ENCODE measurements at regions not wholly inside any gene's neighbourhood (a gene's known extent, or its start where the extent isn't known, plus 50 kb on each side); places are given as distances from the start of the nearest gene placed in this dataset.

DNA sequence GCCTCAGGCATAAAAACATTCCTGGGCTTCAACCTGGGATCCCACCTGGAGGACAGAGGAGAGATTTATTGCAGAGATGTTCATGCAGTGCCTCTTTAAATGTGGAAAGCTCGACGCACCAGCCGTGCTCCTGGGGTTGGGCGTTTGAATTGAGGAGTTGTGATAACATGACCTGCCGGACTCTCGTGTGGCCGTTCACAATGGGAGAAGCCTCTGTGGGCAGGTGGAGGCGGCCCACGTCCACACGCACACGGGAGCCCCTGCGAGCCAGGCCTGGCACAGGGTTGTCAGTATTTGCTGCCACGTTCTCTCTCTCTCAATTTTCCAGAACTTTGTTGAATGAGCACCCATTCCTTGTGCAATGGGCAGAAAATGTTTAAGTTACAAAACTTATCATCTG is 58.3 kb upstream of the PPARA start:
- ATAC-seq (no peak), DNase-seq (no peak)
- no peak for TF ChIP-seq CTCF (IDR thresholded peaks at IDR 0.05)
- H3K9me3 ChIP-seq = no peaks in the 10 kb centered on the region
- H3K4me3 ChIP-seq = no peak overlapping the region
- intact Hi-C loops (cut with DNase I) = no loop called here
- H3K4me1 ChIP-seq = peaks cover 80% of the 10 kb centered on the region
- H3K27me3 ChIP-seq = no peaks in the 10 kb centered on the region
- H3K27ac ChIP-seq = peak overlapping the region; percentile 98
- peaks cover 55% of the 10 kb centered on the region for H3K36me3 ChIP-seq

DNA sequence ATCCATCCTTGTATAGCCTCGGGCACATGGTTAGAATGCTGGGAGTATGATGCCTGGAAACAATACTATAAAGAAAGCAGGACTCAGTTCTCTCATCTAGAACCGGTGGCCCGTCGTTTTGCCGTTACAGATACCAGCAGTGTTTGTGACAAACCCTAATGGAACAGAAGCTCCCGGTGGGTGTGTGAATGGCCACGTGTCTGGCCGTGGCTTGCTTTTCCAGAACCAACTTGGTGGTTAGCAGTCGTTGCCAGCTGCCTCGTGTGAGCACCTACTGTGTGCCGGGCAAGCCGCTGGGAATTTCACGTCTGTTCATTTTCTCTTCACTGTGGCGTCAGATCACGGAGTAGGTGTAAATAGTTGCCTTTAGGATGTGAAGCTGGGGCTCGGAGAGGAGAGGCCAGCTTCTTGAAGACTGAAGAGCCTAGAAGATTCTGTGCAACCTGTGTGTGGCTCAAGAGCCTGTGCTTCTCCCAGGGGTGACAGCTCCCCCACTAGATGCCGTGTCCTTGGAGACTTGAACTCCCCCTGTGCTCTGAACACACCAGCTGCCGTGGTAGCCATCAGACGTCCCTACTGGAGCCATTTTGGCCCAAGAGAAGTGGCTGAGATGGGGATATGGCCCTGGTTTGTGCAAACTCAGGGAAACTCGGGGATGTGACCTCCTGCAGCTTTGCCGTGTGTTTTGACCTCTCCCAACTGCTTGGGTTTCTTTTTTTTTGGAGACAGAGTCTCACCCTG is 57.5 kb upstream of the PPARA start:
- H3K9me3 ChIP-seq = no peaks in the 10 kb centered on the region
- H3K27ac ChIP-seq = peak overlapping the region; percentile 53
- DNase-seq = no peak
- peaks cover 72% of the 10 kb centered on the region for H3K4me1 ChIP-seq
- intact Hi-C loops (cut with DNase I) = no loop called here
- H3K27me3 ChIP-seq = no peaks in the 10 kb centered on the region
- TF ChIP-seq CTCF (IDR thresholded peaks at IDR 0.05) = no peak
- ATAC-seq = no peak
- no peak overlapping the region for H3K4me3 ChIP-seq
- H3K36me3 ChIP-seq = peaks cover 53% of the 10 kb centered on the region

DNA sequence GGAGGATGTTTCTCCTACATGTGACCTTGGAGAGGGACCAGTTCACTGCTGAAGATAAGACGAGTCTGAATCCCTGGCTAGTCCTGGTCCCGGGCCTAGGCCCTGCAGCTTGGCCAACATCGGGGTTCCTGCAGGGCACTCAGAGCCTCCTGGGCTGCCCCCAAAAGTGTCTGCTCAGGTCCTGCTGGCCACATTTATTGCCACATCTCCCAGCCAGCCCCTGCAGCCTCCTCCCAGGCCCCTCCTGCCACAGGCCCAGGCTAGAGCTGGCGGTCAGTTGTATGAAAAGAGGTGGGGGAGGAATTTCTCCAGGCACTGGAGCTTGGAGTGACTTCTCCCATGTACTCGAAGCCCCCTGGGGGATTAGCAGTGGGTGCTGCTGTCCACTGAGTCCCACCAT is 56.5 kb upstream of the PPARA start:
- no peak for ATAC-seq
- Histone ChIP-seq H3K4me1 (peaks cover 62% of the 10 kb centered on the region), H3K27me3 (no peaks in the 10 kb centered on the region), H3K36me3 (peaks cover 54% of the 10 kb centered on the region), H3K27ac (peak overlapping the region; percentile 53), H3K9me3 (no peaks in the 10 kb centered on the region), H3K4me3 (no peak overlapping the region)
- intact Hi-C loops (cut with DNase I) = no loop called here
- no peak for TF ChIP-seq CTCF (IDR thresholded peaks at IDR 0.05)
- no peak for DNase-seq

GRCh38 chr22:46094676-46095075 is 55.6 kb upstream of the PPARA start:
- DNase-seq = no peak
- peak overlapping the region; percentile 53 for H3K27ac ChIP-seq
- no peaks in the 10 kb centered on the region for H3K27me3 ChIP-seq
- H3K4me1 ChIP-seq = peaks cover 53% of the 10 kb centered on the region
- intact Hi-C loops (cut with DNase I) = no loop called here
- no peak for TF ChIP-seq CTCF (IDR thresholded peaks at IDR 0.05)
- no peak for ATAC-seq
- no peak overlapping the region for H3K4me3 ChIP-seq
- H3K36me3 ChIP-seq = peaks cover 54% of the 10 kb centered on the region
- no peaks in the 10 kb centered on the region for H3K9me3 ChIP-seq

DNA sequence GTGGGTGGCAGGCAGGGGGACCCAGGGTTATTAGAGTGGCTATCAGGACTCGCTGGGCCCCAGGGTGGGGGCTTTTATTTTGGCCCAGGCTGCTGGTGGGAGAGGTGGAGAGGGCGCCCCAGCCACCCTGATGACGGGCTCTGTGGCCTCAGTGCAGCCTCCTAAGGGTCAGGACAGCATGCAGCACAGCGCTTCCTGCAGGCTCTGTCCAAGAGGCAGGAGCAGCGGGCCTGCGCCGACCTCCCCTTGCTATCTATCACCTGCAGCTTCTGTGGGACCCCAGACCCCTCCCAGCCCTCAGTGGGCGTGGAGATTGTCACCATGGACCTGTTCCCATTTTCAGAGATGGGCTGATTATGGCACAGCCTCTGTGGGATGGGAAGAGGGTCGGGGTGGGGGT is 54.3 kb upstream of the PPARA start:
- Histone ChIP-seq H3K27ac (peak overlapping the region; percentile 42), H3K4me3 (no peak overlapping the region), H3K9me3 (no peaks in the 10 kb centered on the region), H3K36me3 (peaks cover 57% of the 10 kb centered on the region), H3K4me1 (peaks cover 39% of the 10 kb centered on the region), H3K27me3 (no peaks in the 10 kb centered on the region)
- DNase-seq = no peak
- intact Hi-C loops (cut with DNase I) = no loop called here
- ATAC-seq = no peak
- no peak for TF ChIP-seq CTCF (IDR thresholded peaks at IDR 0.05)

Measured in upper lobe of right lung (tissue), 1 donor.